Caco-2 (cell line): ENCODE measurements at regions not wholly inside any gene's neighbourhood (a gene's known extent, or its start where the extent isn't known, plus 50 kb on each side); places are given as distances from the start of the nearest gene placed in this dataset.

Experiments used
- BruUV-seq: library from RNA; stranded (reverse); fragments of 400-500 nt; replicated peaks from 2 replicates; lab custom pipeline; 2021; lab: Mats Ljungman, UMichigan
- CTCF ChIA-PET: fragments of 300-600 bp; sonication (Branson Sonifier 250); formaldehyde crosslinking; loops from one replicate; lab custom pipeline; 2022; ENCODE audit warnings: antibody characterized with exemption; lab: Charles Lee
- POLR2A ChIA-PET: fragments of 300-600 bp; sonication (Branson Sonifier 250); formaldehyde crosslinking; loops from one replicate; lab custom pipeline; 2022; ENCODE audit warnings: antibody characterized with exemption; lab: Charles Lee
- DNase-seq, 2 experiments: peaks; one replicate each; pipeline versions ENCODE4 v3.0.0 to v3.0.0-alpha.2; 2020 to 2022
- H3K27me3 ChIP-seq: replicated peaks from 2 replicates; pipeline ENCODE4 v1.6.0; 2011; ENCODE audit warnings: low read length; ENCODE audit not compliant: control insufficient read depth, insufficient read depth
- H3K36me3 ChIP-seq: 2 replicates; pipeline ENCODE4 v1.5.1; 2011; ENCODE audit warnings: low read length; ENCODE audit not compliant: control insufficient read depth, insufficient read depth
- H3K4me1 ChIP-seq: fragments of 250-450 bp; sonication (Bioruptor Pico); 2 replicates; pipeline ENCODE4 v1.5.1; 2020; ENCODE audit warnings: mild to moderate bottlenecking
- H3K4me3 ChIP-seq: 2 replicates; pipeline ENCODE4 v1.5.1; 2011; ENCODE audit warnings: low read depth, mild to moderate bottlenecking, control low read depth, low read length
- H3K9me3 ChIP-seq: fragments of 250-450 bp; sonication (Bioruptor Pico); 2 replicates; pipeline ENCODE4 v1.5.1; 2020; ENCODE audit warnings: mild to moderate bottlenecking, moderate library complexity
- H3K27ac Mint-ChIP-seq: one replicate; pipeline ENCODE4 v1.8.0; 2022; ENCODE audit warnings: mixed read lengths; ENCODE audit not compliant: unreplicated experiment
- H3K27me3 Mint-ChIP-seq: one replicate; pipeline ENCODE4 v1.8.0; 2022; ENCODE audit warnings: mixed read lengths; ENCODE audit not compliant: insufficient read depth, unreplicated experiment
- H3K36me3 Mint-ChIP-seq: one replicate; pipeline ENCODE4 v1.8.0; 2022; ENCODE audit warnings: mild to moderate bottlenecking, mixed read lengths; ENCODE audit not compliant: insufficient read depth, unreplicated experiment
- H3K4me1 Mint-ChIP-seq: one replicate; pipeline ENCODE4 v1.8.0; 2022; ENCODE audit warnings: low read depth, mixed read lengths; ENCODE audit not compliant: unreplicated experiment
- H3K4me3 Mint-ChIP-seq: one replicate; pipeline ENCODE4 v1.8.0; 2022; ENCODE audit warnings: mild to moderate bottlenecking, moderate library complexity, mixed read lengths; ENCODE audit not compliant: unreplicated experiment
- H3K9me3 Mint-ChIP-seq: one replicate; pipeline ENCODE4 v1.8.0; 2022; ENCODE audit warnings: mixed read lengths; ENCODE audit not compliant: unreplicated experiment
- CTCF ChIP-seq, 2 experiments: fragments of 200-600 bp in 1 of 2; IDR thresholded peaks; 1 replicate in 1 of 2; 2 replicates in 1 of 2; pipeline versions ENCODE4 v1.5.1 to v1.8.0; 2011 to 2022; ENCODE audit warnings: antibody characterized with exemption in 1 of 2, control low read depth in 1 of 2, inconsistent platforms in 1 of 2, low read depth in 1 of 2, low read length in 1 of 2, mild to moderate bottlenecking in 1 of 2, moderate library complexity in 1 of 2; ENCODE audit not compliant: insufficient read depth in 1 of 2, severe bottlenecking in 1 of 2, unreplicated experiment in 1 of 2
- intact Hi-C: fragments of 100-400 bp; cut with micrococcal nuclease; formaldehyde crosslinking; loops from one replicate; pipeline ENCODE4 v1.10.0; 2022; ENCODE audit not compliant: unreplicated experiment

GRCh38 chr6:27119329-27119728 is 128.2 kb upstream of the PRSS16 start:
- H3K9me3 ChIP-seq: no peaks in the 10 kb centered on the region
- Mint-ChIP-seq H3K4me1 (no peaks in the 10 kb centered on the region), H3K27ac (no peak overlapping the region), H3K36me3 (peaks cover 3% of the 10 kb centered on the region), H3K4me3 (no peak overlapping the region), H3K27me3 (no peaks in the 10 kb centered on the region), H3K9me3 (peaks cover 19% of the 10 kb centered on the region)
- H3K36me3 ChIP-seq: no peaks in the 10 kb centered on the region
- no peaks in the 10 kb centered on the region for H3K27me3 ChIP-seq
- POLR2A ChIA-PET: no interaction called here
- no peaks in the 10 kb centered on the region for H3K4me1 ChIP-seq
- TF ChIP-seq CTCF (IDR thresholded peaks at IDR 0.05; ENCODE audit: insufficient read depth in 1 of 2, low read depth in 1 of 2, low read length in 1 of 2, severe bottlenecking in 1 of 2, unreplicated experiment in 1 of 2): no peak
- no peak overlapping the region for H3K4me3 ChIP-seq
- intact Hi-C loops: no loop called here
- CTCF ChIA-PET: no interaction called here
- no peak for DNase-seq
- BruUV-seq: no TSS peak

DNA sequence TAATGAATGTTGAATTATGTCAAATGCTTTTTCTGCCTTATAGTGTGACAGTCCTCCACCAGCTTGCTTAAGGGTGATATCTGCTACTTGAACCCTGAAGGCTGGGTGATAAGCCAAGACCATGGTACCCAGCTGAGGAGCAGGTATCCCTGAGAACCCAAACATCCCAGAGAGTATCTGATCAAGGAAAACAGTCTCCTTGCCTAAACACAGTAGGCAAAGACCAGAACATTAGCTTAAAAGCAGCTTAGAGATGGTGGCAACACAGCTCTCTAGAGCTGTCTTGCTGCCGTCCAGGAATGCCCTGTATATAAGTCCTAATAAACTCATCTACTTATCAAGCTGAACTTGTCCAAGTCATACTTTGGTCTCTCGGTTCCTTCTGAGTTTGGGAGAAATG is 127.7 kb upstream of the PRSS16 start:
- Mint-ChIP-seq H3K4me3 (no peak overlapping the region), H3K4me1 (no peaks in the 10 kb centered on the region), H3K36me3 (peaks cover 6% of the 10 kb centered on the region), H3K27ac (no peak overlapping the region), H3K27me3 (no peaks in the 10 kb centered on the region), H3K9me3 (peaks cover 14% of the 10 kb centered on the region)
- CTCF ChIA-PET: no interaction called here
- BruUV-seq: no TSS peak
- H3K27me3 ChIP-seq: no peaks in the 10 kb centered on the region
- TF ChIP-seq CTCF (IDR thresholded peaks at IDR 0.05; ENCODE audit: insufficient read depth in 1 of 2, low read depth in 1 of 2, low read length in 1 of 2, severe bottlenecking in 1 of 2, unreplicated experiment in 1 of 2): no peak
- POLR2A ChIA-PET: no interaction called here
- no peak for DNase-seq
- no peaks in the 10 kb centered on the region for H3K4me1 ChIP-seq
- no peaks in the 10 kb centered on the region for H3K9me3 ChIP-seq
- H3K36me3 ChIP-seq: no peaks in the 10 kb centered on the region
- intact Hi-C loops: no loop called here
- no peak overlapping the region for H3K4me3 ChIP-seq

DNA sequence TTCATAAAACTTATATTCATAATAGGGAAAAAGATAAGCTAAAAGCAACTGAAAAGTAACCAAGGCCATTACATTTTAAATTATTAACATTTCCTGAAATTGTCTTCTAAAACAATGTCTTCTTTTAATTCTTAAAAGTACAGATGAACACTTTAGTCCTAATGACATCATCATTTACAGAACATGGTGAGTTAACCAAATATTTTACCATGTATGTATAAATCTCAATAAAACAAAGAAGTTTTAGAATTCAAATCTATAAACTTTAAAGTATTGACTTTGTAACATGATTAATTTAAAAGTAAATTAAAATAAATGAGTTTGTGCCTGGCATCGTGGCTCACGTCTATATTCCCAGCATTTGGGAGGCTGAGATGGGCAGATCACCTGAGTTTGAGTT is 125.9 kb upstream of the PRSS16 start:
- no peak for DNase-seq
- H3K9me3 ChIP-seq: no peaks in the 10 kb centered on the region
- Mint-ChIP-seq H3K4me1 (no peaks in the 10 kb centered on the region), H3K36me3 (peaks cover 15% of the 10 kb centered on the region), H3K27me3 (no peaks in the 10 kb centered on the region), H3K9me3 (no peaks in the 10 kb centered on the region), H3K27ac (no peak overlapping the region), H3K4me3 (no peak overlapping the region)
- intact Hi-C loops: no loop called here
- CTCF ChIA-PET: no interaction called here
- no peak for TF ChIP-seq CTCF (IDR thresholded peaks at IDR 0.05; ENCODE audit: insufficient read depth in 1 of 2, low read depth in 1 of 2, low read length in 1 of 2, severe bottlenecking in 1 of 2, unreplicated experiment in 1 of 2)
- H3K27me3 ChIP-seq: no peaks in the 10 kb centered on the region
- no peaks in the 10 kb centered on the region for H3K4me1 ChIP-seq
- H3K4me3 ChIP-seq: no peak overlapping the region
- H3K36me3 ChIP-seq: no peaks in the 10 kb centered on the region
- BruUV-seq: no TSS peak
- POLR2A ChIA-PET: no interaction called here
